HFFc6 (cell line): ENCODE measurements at regions not wholly inside any gene's neighbourhood (a gene's known extent, or its start where the extent isn't known, plus 50 kb on each side); places are given as distances from the start of the nearest gene placed in this dataset.
"Not testable (repeated sequence)": the region's sequence is repeated elsewhere in the genome, so short reads cannot be mapped to it uniquely, and the experiment has no call there.

Experiments
- DNase-seq: peaks from one replicate; pipeline ENCODE4 v3.0.0-alpha.2; 2018
- H3K27ac Mint-ChIP-seq: 2 replicates; pipeline ENCODE4 v1.8.0; 2020; ENCODE audit warnings: mild to moderate bottlenecking, mixed read lengths
- H3K27me3 Mint-ChIP-seq: 2 replicates; pipeline ENCODE4 v1.8.0; 2021; ENCODE audit warnings: mild to moderate bottlenecking, moderate library complexity, mixed read lengths; ENCODE audit not compliant: insufficient read depth
- H3K36me3 Mint-ChIP-seq: 2 replicates; pipeline ENCODE4 v1.8.0; 2021; ENCODE audit warnings: low read depth, mixed read lengths
- H3K4me1 Mint-ChIP-seq: 2 replicates; pipeline ENCODE4 v1.8.0; 2020; ENCODE audit warnings: low read depth, mixed read lengths
- H3K4me3 Mint-ChIP-seq: 2 replicates; pipeline ENCODE4 v1.8.0; 2020; ENCODE audit warnings: mild to moderate bottlenecking, moderate library complexity, mixed read lengths
- H3K9me3 Mint-ChIP-seq: 2 replicates; pipeline ENCODE4 v1.8.0; 2020; ENCODE audit warnings: mild to moderate bottlenecking, mixed read lengths
- TF ChIP-seq, protein P1 (sequence below): fragments of 200-600 bp; sonication (generic); IDR thresholded peaks from 2 replicates; pipeline ENCODE4 v1.5.0; 2021; ENCODE audit warnings: antibody characterized with exemption, mild to moderate bottlenecking

DNA sequence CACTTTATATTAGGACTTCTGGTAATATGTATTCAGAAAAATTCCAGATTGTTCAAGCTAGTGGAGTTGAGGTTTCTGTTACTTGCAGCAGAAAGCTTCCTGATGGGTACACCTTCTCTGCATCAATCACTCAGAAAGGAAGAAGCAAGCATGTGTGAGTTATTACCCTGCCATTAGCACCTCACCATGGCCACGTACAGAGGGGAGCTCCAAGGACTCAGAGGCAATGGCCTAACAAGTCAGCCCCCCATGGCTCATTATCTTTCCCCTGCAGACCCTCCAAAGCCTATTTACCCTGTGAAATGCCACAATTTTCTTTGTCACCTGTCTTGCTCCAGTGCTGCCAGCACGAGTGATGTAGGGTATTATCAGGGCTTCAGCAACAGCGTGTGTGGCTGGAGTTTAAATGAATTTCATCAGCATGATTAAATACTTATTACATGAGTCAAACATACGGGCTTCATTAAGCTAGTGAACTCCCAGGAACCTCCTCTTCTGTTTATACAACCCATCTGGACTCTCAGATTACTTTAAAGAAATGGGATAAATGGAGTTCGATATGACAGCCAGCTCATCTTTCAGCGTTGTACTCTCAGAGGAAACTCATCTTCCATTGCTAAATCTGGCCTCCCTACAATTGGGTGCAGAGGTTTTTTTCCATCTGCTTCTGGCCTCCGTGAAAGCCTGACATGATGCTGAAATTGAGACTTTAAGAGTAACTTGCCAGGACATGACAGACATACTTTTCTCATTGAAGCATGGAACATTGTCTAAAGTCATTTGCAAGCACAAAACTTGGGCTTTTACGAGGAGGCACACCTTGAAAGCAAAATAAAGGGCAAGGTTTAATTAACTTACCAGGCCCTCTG, 135.9 kb downstream of the TMEM30B start:
- peak overlapping the region; percentile 63 for H3K4me3 Mint-ChIP-seq
- TF ChIP-seq, protein P1, sequence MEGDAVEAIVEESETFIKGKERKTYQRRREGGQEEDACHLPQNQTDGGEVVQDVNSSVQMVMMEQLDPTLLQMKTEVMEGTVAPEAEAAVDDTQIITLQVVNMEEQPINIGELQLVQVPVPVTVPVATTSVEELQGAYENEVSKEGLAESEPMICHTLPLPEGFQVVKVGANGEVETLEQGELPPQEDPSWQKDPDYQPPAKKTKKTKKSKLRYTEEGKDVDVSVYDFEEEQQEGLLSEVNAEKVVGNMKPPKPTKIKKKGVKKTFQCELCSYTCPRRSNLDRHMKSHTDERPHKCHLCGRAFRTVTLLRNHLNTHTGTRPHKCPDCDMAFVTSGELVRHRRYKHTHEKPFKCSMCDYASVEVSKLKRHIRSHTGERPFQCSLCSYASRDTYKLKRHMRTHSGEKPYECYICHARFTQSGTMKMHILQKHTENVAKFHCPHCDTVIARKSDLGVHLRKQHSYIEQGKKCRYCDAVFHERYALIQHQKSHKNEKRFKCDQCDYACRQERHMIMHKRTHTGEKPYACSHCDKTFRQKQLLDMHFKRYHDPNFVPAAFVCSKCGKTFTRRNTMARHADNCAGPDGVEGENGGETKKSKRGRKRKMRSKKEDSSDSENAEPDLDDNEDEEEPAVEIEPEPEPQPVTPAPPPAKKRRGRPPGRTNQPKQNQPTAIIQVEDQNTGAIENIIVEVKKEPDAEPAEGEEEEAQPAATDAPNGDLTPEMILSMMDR: no peak
- no peaks in the 10 kb centered on the region for H3K27me3 Mint-ChIP-seq
- H3K27ac Mint-ChIP-seq: peak overlapping the region; percentile 90
- peaks cover 26% of the 10 kb centered on the region for H3K9me3 Mint-ChIP-seq
- DNase-seq: peak; percentile 89
- H3K36me3 Mint-ChIP-seq: peaks cover 16% of the 10 kb centered on the region
- H3K4me1 Mint-ChIP-seq: peaks cover 66% of the 10 kb centered on the region

DNA sequence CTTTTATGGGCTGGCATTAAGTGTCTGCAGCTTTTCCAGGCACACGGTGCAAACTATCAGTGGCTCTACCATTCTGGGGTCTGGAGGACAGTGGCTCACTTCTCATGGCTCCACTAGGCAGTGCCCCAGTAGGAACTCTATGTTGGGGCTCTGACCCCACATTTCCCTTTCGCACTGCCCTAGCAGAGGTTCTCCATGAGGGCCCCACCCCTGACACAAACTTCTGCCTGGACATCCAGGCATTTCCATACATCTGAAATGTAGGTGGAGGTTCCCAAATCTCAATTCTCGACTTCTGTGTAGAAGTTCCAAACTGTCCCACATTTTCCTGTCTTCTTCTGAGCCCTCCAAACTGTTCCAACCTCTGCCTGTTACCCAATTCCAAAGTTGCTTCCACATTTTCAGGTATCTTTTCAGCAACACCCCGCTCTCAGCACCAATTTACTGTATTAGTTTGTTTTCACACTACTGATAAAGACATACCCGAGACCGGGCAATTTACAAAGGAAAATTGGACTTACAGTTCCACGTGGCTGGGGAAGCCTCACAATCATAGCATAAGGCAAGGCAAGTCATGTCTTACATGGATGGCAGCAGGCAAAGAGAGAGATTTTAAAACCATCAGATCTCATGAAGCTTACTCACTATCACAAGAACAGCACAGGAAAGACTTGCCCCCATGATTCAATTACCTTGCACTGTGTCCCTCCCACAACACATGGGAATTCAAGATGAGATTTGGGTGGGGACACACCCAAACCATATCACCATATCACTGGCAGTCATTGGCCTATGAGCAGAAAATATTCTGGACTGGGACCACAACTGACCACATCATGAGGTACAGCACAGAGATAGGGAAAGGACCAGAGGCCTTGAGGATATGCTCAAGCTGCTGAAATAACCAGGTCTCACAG, 136.8 kb downstream of the TMEM30B start:
- peaks cover 16% of the 10 kb centered on the region for H3K36me3 Mint-ChIP-seq
- not testable (repeated sequence) for DNase-seq, H3K27me3 Mint-ChIP-seq, H3K4me3 Mint-ChIP-seq
- H3K27ac Mint-ChIP-seq: peak overlapping the region; percentile 90
- H3K9me3 Mint-ChIP-seq: peaks cover 26% of the 10 kb centered on the region
- peaks cover 63% of the 10 kb centered on the region for H3K4me1 Mint-ChIP-seq

DNA sequence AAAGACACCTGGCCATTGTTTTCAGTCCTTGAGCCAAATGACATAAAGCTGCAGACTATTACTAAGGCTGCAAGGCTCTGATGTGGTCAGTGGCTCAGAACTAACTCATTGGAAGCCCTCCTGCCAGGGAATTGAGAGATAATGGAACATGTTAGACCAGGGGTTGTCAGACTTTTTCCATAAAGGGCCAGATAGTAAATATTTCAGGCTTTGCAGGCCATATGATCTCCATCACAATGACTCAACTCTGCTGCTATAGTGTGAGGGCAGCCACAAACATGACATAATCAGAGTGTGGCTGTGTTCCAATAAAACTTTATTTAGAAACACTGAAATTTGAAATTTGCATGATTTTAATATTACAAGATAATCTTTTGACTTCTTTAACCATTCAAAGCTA, 140.3 kb downstream of the TMEM30B start:
- peaks cover 26% of the 10 kb centered on the region for H3K9me3 Mint-ChIP-seq
- H3K4me1 Mint-ChIP-seq: peaks cover 34% of the 10 kb centered on the region
- no peaks in the 10 kb centered on the region for H3K27me3 Mint-ChIP-seq
- TF ChIP-seq, protein P1: no peak
- DNase-seq: peak; percentile 58
- H3K4me3 Mint-ChIP-seq: no peak overlapping the region
- H3K36me3 Mint-ChIP-seq: peaks cover 16% of the 10 kb centered on the region
- peak overlapping the region; percentile 1; the same call in 1 of the 2 replicates for H3K27ac Mint-ChIP-seq

DNA sequence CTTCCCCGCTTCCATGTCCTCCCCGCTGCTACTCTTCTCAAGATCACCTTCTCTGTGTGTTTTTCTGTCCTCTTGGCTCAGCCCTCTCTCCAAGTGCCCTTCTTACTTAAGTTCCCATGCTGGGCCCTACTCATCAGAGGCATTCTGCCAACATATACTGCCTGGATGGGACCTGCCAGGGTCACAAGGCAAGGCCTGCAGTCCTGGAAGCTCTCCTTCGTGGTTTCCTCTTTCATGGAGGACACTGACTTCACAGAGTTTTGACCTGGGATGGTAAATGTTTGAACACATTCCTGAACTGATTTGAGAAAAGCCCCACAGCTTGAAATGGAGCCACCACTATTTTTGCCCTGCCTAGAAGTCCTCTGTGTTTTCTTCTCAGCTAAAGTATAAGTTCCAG, 140.9 kb downstream of the TMEM30B start:
- peaks cover 16% of the 10 kb centered on the region for H3K36me3 Mint-ChIP-seq
- H3K9me3 Mint-ChIP-seq: peaks cover 26% of the 10 kb centered on the region
- peaks cover 28% of the 10 kb centered on the region for H3K4me1 Mint-ChIP-seq
- H3K4me3 Mint-ChIP-seq: no peak overlapping the region
- DNase-seq: no peak
- H3K27me3 Mint-ChIP-seq: peaks cover 2% of the 10 kb centered on the region; the same call in 1 of the 2 replicates
- peak overlapping the region; percentile 1; the same call in 1 of the 2 replicates for H3K27ac Mint-ChIP-seq
- TF ChIP-seq, protein P1: no peak

DNA sequence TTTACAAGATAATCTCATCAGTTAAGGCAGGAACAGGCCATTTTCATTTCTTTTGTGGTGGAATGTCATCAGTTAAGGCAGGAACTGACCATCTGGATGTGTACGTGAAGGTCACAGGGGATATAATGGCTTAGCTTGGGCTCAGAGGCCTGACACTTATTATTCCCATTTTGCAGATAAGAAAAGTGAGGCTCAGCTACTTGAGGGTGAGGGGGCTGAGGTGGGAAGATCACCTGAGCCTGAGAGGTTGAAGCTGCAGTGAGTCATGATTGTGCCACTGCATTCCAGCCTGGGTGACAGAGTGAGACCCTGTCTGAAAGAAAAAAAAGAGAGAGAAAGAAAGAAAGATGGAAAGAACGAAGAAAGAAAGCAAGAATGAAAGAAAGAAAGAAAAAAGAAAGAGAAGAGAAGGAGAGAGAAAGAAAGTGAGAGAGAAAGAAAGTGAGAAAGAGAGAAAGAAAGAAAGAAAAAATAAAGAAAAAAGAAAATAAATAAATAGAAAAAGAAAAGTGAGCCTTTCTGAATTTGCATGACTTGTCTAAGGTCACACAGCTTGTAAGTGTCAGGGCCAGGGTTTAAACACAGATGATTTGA, 142.0 kb downstream of the TMEM30B start:
- peaks cover 10% of the 10 kb centered on the region for H3K36me3 Mint-ChIP-seq
- peaks cover 20% of the 10 kb centered on the region for H3K4me1 Mint-ChIP-seq
- TF ChIP-seq, protein P1: no peak
- H3K27ac Mint-ChIP-seq: no peak overlapping the region
- H3K9me3 Mint-ChIP-seq: peaks cover 16% of the 10 kb centered on the region
- H3K27me3 Mint-ChIP-seq: peaks cover 2% of the 10 kb centered on the region; the same call in 1 of the 2 replicates
- H3K4me3 Mint-ChIP-seq: no peak overlapping the region
- DNase-seq: no peak
